OCI-LY7 (cell line): ENCODE measurements at regions not wholly inside any gene's neighbourhood (a gene's known extent, or its start where the extent isn't known, plus 50 kb on each side); places are given as distances from the start of the nearest gene placed in this dataset.

Source experiments
- EZH2phosphoT487 ChIP-seq: fragments of 200-600 bp; sonication (generic); IDR thresholded peaks from 2 replicates; pipeline ENCODE4 v1.6.1; 2018; ENCODE audit warnings: low read depth, borderline replicate concordance, mild to moderate bottlenecking, mixed run types, antibody characterized with exemption, low read length, moderate library complexity, mixed read lengths
- TF ChIP-seq, protein P1 (sequence below): fragments of 200-600 bp; sonication (generic); conservative IDR thresholded peaks from 2 replicates; pipeline ENCODE4 v1.5.1; 2014; ENCODE audit warnings: mild to moderate bottlenecking, antibody characterized with exemption, low read length, moderate library complexity, mixed read lengths

DNA sequence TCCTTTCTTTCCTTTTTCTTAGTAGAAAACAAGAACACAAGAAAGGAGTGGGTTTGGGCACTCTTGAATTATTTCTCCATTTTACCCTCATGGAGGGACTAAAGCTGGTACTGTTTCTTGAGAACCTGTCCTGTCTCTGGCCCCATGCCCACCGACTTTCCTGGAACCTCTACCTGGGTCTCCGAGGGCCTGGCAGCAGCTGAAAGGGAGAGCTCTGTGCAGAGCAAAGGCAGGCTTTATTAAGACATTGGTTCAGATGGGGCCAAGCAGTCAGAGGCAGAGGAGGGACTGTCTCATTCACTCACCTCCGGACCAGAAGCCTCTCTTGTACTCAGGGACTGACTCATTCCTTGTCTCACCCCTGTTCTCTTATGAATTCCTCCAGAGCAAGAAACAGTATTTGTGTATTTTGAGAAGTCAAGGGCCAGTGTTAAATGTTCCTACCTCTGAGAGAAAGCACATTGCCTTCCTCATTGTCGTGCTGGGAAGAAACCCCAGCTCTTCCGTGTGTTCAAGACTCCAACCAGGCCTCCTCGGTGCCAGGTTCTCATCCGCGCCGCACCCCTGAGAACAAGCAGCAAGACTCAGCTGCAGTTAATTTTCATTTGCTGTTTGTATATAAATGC, 201.9 kb upstream of the NT5C1B start:
- TF ChIP-seq EZH2phosphoT487, result no peak
- TF ChIP-seq, protein P1, sequence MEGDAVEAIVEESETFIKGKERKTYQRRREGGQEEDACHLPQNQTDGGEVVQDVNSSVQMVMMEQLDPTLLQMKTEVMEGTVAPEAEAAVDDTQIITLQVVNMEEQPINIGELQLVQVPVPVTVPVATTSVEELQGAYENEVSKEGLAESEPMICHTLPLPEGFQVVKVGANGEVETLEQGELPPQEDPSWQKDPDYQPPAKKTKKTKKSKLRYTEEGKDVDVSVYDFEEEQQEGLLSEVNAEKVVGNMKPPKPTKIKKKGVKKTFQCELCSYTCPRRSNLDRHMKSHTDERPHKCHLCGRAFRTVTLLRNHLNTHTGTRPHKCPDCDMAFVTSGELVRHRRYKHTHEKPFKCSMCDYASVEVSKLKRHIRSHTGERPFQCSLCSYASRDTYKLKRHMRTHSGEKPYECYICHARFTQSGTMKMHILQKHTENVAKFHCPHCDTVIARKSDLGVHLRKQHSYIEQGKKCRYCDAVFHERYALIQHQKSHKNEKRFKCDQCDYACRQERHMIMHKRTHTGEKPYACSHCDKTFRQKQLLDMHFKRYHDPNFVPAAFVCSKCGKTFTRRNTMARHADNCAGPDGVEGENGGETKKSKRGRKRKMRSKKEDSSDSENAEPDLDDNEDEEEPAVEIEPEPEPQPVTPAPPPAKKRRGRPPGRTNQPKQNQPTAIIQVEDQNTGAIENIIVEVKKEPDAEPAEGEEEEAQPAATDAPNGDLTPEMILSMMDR, result no peak
